ENCODE measurements at regions not wholly inside any gene's neighbourhood (a gene's known extent, or its start where the extent isn't known, plus 50 kb on each side); places are given as distances from the start of the nearest gene placed in this dataset.

DNA sequence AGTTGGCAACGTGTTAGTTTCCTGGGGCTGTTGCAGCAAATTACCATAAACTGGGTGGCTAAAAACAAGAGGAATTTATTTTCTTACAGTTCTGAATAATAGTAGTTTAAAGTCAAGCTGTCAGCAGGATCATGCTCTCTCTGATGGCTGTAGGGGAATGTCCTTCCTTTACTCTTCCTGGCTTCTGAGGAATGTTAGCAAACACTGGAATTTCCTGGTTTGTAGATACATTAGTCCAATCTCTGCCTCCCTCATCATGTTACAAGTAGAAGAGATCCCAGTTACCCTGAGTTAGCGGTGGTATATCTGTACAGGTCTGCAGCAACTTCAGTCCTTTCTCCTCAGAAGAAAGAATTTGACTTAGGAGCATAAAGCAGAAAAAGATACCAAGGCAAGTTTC lies 2249.1 kb downstream of the NCAM2 start:
- DNase-seq: no peak

- no peak for DNase-seq
Observed at GRCh38 chr21:23245255-23245654, 2247.0 kb downstream of the NCAM2 start.

- DNase-seq: no peak
Observed at GRCh38 chr21:23223882-23224281, 2225.7 kb downstream of the NCAM2 start.

DNA sequence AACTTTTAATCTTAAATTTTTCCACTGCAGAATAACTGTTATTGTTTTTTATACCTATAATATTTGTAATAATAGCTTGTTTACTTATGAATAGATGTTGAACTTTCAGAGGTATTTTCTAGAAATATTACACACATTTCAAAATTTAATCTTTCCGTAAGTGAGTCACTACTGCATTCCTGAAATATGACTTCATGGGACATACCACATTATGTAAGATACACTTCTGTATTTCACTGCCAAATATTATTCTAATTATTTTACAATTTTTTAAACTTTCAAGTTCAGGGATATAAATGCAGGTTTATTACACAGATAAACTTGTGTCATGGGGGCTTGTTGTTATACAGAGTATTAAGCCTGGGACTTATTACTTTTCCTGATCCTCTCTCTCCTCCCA lies 2220.5 kb downstream of the NCAM2 start:
- no peak for DNase-seq

- no peak for DNase-seq
Observed at GRCh38 chr21:23217597-23217996, 2219.4 kb downstream of the NCAM2 start.

DNA sequence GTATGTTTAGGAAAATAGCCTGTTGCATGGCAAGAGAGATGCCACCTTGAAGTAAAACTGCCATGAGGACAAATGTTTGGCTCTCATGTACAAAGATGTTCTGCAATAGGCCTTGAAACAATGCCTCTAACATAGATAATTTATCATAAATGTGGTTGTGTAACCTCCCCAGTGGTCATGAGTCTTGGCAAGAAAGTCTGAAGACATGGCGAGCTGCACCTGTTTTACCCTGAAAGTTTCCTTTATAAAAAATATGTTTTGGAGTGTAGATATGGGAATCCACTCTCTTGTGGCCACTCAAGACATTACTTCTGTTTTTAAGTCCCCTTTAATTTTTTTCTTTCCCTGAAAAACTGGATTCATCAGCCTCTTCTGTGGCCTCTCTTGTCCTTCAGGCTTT lies 2217.1 kb downstream of the NCAM2 start:
- no peak for DNase-seq

All from DMS53 (cell line).